OCI-LY3 (cell line): ENCODE measurements at regions not wholly inside any gene's neighbourhood (a gene's known extent, or its start where the extent isn't known, plus 50 kb on each side); places are given as distances from the start of the nearest gene placed in this dataset.

Experiments used
- H2AFZ ChIP-seq: fragments of 200-600, 300-600 bp; shearing (Covaris generic); 2 replicates; pipeline ENCODE4 v1.6.0; 2014; ENCODE audit warnings: antibody characterized with exemption, low read depth, low read length
- H3K27ac ChIP-seq: fragments of 200-600, 300-600 bp; sonication (generic); 2 replicates; pipeline ENCODE4 v1.5.1; 2014; ENCODE audit warnings: mild to moderate bottlenecking, low read length, moderate library complexity, mixed read lengths
- H3K27me3 ChIP-seq: fragments of 200-600, 300-600 bp; sonication (generic); 2 replicates; pipeline ENCODE4 v1.6.1; 2014; ENCODE audit warnings: low read depth, low read length, mixed read lengths
- H3K36me3 ChIP-seq: fragments of 200-600, 300-600 bp; sonication (generic); replicated peaks from 2 replicates; pipeline ENCODE3; 2014; ENCODE audit warnings: low read depth, low read length, mixed read lengths
- H3K4me1 ChIP-seq: fragments of 300-600, 200-600 bp; sonication (generic); 2 replicates; pipeline ENCODE4 v1.6.1; 2014; ENCODE audit warnings: low read length, mixed read lengths
- H3K4me2 ChIP-seq: fragments of 200-600, 300-600 bp; sonication (generic); 2 replicates; pipeline ENCODE4 v1.6.1; 2014; ENCODE audit warnings: low read length, mixed read lengths
- H3K4me3 ChIP-seq: fragments of 300-600, 200-600 bp; sonication (generic); 2 replicates; pipeline ENCODE4 v1.5.1; 2014; ENCODE audit warnings: antibody characterized with exemption, mild to moderate bottlenecking, low read length, moderate library complexity
- H3K79me2 ChIP-seq: fragments of 300-600, 200-600 bp; shearing (Covaris generic); 2 replicates; pipeline ENCODE4 v1.6.1; 2014; ENCODE audit warnings: mild to moderate bottlenecking, low read length, mixed read lengths
- H3K9ac ChIP-seq: fragments of 300-600, 200-600 bp; shearing (Covaris generic); 2 replicates; pipeline ENCODE4 v1.6.0; 2014; ENCODE audit warnings: mild to moderate bottlenecking, low read length, moderate library complexity
- H3K9me3 ChIP-seq: fragments of 200-600, 300-600 bp; shearing (Covaris generic); 2 replicates; pipeline ENCODE4 v1.6.1; 2014; ENCODE audit warnings: low read length, mixed read lengths; ENCODE audit not compliant: insufficient read depth
- H4K20me1 ChIP-seq: fragments of 200-600, 300-600 bp; sonication (generic); 2 replicates; pipeline ENCODE4 v1.6.1; 2016; ENCODE audit warnings: low read length, mixed read lengths; ENCODE audit not compliant: insufficient read depth
- EZH2phosphoT487 ChIP-seq: fragments of 200-600 bp; shearing (Covaris generic); IDR thresholded peaks from 2 replicates; pipeline ENCODE4 v1.6.1; 2018; ENCODE audit warnings: antibody characterized with exemption, mixed run types, low read depth
- TF ChIP-seq, protein P1 (sequence below): fragments of 200-600, 300-600 bp; sonication (generic); IDR thresholded peaks from 2 replicates; pipeline ENCODE4 v1.5.1; 2014; ENCODE audit warnings: antibody characterized with exemption, low read length, low read depth

GRCh38 chr3:59607656-59608055 lies 557.8 kb upstream of the CFAP20DC start:
- no peaks in the 10 kb centered on the region for H3K9me3 ChIP-seq
- H3K27me3 ChIP-seq: peaks cover 8% of the 10 kb centered on the region; the same call in 1 of the 2 replicates
- H3K4me1 ChIP-seq: no peaks in the 10 kb centered on the region
- no peak overlapping the region for H3K4me2 ChIP-seq
- no peak overlapping the region for H3K27ac ChIP-seq
- no peak overlapping the region for H3K9ac ChIP-seq
- no peaks in the 10 kb centered on the region for H3K79me2 ChIP-seq
- H4K20me1 ChIP-seq: no peaks in the 10 kb centered on the region
- H2AFZ ChIP-seq: no peak overlapping the region
- no peak overlapping the region for H3K4me3 ChIP-seq
- H3K36me3 ChIP-seq: no peaks in the 10 kb centered on the region
- TF ChIP-seq EZH2phosphoT487: no peak
- TF ChIP-seq, protein P1, sequence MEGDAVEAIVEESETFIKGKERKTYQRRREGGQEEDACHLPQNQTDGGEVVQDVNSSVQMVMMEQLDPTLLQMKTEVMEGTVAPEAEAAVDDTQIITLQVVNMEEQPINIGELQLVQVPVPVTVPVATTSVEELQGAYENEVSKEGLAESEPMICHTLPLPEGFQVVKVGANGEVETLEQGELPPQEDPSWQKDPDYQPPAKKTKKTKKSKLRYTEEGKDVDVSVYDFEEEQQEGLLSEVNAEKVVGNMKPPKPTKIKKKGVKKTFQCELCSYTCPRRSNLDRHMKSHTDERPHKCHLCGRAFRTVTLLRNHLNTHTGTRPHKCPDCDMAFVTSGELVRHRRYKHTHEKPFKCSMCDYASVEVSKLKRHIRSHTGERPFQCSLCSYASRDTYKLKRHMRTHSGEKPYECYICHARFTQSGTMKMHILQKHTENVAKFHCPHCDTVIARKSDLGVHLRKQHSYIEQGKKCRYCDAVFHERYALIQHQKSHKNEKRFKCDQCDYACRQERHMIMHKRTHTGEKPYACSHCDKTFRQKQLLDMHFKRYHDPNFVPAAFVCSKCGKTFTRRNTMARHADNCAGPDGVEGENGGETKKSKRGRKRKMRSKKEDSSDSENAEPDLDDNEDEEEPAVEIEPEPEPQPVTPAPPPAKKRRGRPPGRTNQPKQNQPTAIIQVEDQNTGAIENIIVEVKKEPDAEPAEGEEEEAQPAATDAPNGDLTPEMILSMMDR: no peak; the same call in 1 of the 2 replicates

DNA sequence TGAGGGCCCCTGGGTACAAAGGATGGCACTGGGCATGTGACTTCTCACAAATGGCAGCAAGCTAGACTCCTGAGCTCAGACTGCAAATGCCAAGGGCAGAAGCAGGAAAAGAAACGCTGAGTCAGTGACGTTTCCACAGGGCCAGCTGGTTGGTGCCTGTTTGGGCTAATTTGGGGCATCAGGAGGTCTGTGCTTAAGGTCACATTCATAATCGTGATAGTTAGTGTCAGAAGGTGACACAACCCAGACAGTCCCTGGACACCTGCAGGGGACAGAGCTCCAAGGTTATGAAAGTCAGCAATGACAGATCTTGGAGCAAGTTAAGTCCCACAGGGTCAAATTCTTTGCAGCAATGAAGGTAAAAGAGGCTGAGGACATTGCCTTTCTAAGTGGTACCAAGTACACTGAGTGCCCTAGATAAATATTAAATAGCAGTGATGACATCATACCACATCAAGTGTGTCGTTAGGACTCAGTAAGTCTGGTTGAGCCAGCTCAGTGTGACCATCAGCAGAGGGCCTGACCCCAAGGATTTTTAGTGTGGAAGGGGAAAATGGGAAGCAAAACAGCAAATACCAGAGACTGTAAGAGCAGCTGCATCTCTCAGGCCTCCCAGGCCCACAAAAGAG lies 556.9 kb upstream of the CFAP20DC start:
- Histone ChIP-seq H3K79me2 (no peaks in the 10 kb centered on the region), H3K4me3 (no peak overlapping the region), H3K4me1 (no peaks in the 10 kb centered on the region), H3K4me2 (no peak overlapping the region), H4K20me1 (no peaks in the 10 kb centered on the region), H3K27me3 (peaks cover 8% of the 10 kb centered on the region; the same call in 1 of the 2 replicates), H3K27ac (no peak overlapping the region), H3K9me3 (no peaks in the 10 kb centered on the region), H3K36me3 (no peaks in the 10 kb centered on the region), H3K9ac (no peak overlapping the region), H2AFZ (no peak overlapping the region)
- TF ChIP-seq, protein P1: no peak
- TF ChIP-seq EZH2phosphoT487: no peak

DNA sequence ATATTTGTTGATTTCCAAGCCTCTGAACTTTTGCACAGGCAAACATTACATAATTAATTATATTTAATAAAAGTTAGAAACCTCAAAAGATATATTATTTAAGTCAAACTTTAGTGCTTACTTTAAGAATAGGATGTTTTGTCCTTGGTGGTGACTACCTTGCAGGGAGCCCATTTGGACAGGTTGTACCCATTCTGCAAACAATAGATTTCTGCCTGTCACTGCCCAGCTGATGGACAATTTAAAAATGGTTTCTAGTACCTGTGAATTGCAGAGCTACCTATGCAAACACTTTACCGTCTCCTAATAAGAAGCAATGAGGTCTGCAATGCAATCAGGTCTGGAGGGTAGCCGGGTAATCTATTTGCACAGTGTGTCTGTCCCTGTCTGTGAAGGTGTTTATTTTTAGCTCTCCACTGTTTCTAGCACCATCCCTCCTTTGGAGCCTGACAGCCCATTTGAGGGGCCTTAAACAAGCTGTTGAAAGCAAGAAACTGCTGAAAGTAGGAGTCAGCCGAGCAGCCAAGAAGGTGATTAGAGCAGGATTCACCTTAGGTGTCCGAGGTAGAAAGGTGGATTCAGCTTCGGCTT lies 556.2 kb upstream of the CFAP20DC start:
- H2AFZ ChIP-seq: no peak overlapping the region
- no peaks in the 10 kb centered on the region for H3K4me1 ChIP-seq
- H3K27me3 ChIP-seq: peaks cover 8% of the 10 kb centered on the region; the same call in 1 of the 2 replicates
- H3K9ac ChIP-seq: no peak overlapping the region
- H3K9me3 ChIP-seq: no peaks in the 10 kb centered on the region
- H3K4me2 ChIP-seq: no peak overlapping the region
- H3K4me3 ChIP-seq: no peak overlapping the region
- H4K20me1 ChIP-seq: no peaks in the 10 kb centered on the region
- H3K27ac ChIP-seq: no peak overlapping the region
- H3K79me2 ChIP-seq: no peaks in the 10 kb centered on the region
- TF ChIP-seq, protein P1: no peak
- no peak for TF ChIP-seq EZH2phosphoT487
- no peaks in the 10 kb centered on the region for H3K36me3 ChIP-seq

DNA sequence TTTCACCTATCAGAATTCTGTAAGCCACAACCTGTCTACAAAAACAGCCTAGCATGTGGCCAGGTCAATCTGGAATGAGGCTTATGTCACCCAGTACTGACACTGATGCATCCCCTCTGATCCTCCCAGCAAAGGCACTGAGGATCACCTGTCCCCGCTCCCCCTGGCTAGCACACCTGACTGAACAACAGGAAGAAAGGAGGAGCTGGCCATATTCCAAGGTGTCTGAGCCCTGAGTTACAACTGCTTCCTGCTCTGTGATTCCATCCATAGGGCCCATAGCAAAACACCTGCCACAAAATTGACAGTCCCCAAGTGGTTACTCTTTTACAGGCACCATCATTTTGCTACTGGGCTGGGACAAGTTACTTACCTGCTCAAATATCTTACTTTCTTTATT lies 555.5 kb upstream of the CFAP20DC start:
- Histone ChIP-seq H2AFZ (no peak overlapping the region), H3K27ac (no peak overlapping the region), H3K4me2 (no peak overlapping the region), H3K9me3 (no peaks in the 10 kb centered on the region), H3K4me3 (no peak overlapping the region), H3K27me3 (peaks cover 8% of the 10 kb centered on the region; the same call in 1 of the 2 replicates), H3K9ac (no peak overlapping the region), H4K20me1 (no peaks in the 10 kb centered on the region), H3K36me3 (no peaks in the 10 kb centered on the region), H3K4me1 (no peaks in the 10 kb centered on the region), H3K79me2 (no peaks in the 10 kb centered on the region)
- TF ChIP-seq, protein P1: no peak
- TF ChIP-seq EZH2phosphoT487: no peak
